Smooth muscle cell (in vitro differentiated cells): ENCODE measurements at regions not wholly inside any gene's neighbourhood (a gene's known extent, or its start where the extent isn't known, plus 50 kb on each side); places are given as distances from the start of the nearest gene placed in this dataset.

Experiments used
- DNase-seq: peaks from one replicate; lab custom pipeline; 2025; ENCODE audit not compliant: unreplicated experiment; lab: John Stamatoyannopoulos, UW
- H2AFZ ChIP-seq: fragments of 200-600 bp; sonication (generic); 2 replicates; pipeline ENCODE4 v1.6.0; 2016; ENCODE audit warnings: antibody characterized with exemption, low read depth, mild to moderate bottlenecking
- H3F3A ChIP-seq: fragments of 200-600 bp; sonication (generic); 2 replicates; pipeline ENCODE4 v1.6.0; 2017; ENCODE audit warnings: antibody characterized with exemption, low read depth
- H3K27ac ChIP-seq: fragments of 200-600 bp; sonication (generic); 2 replicates; pipeline ENCODE4 v1.5.1; 2016; ENCODE audit warnings: low read depth, mild to moderate bottlenecking
- H3K27me3 ChIP-seq: fragments of 200-600 bp; sonication (generic); 2 replicates; pipeline ENCODE4 v1.6.1; 2016; ENCODE audit warnings: low read depth, mild to moderate bottlenecking
- H3K36me3 ChIP-seq: fragments of 200-600 bp; sonication (generic); 2 replicates; pipeline ENCODE4 v1.5.1; 2016; ENCODE audit warnings: low read depth
- H3K4me1 ChIP-seq: fragments of 200-600 bp; sonication (generic); 2 replicates; pipeline ENCODE4 v1.5.1; 2016; ENCODE audit warnings: low read depth
- H3K4me2 ChIP-seq: fragments of 200-600 bp; sonication (generic); 2 replicates; pipeline ENCODE4 v1.6.0; 2016; ENCODE audit warnings: mild to moderate bottlenecking
- H3K4me3 ChIP-seq: fragments of 200-600 bp; sonication (generic); 2 replicates; pipeline ENCODE4 v1.5.1; 2016; ENCODE audit warnings: mild to moderate bottlenecking
- H3K79me2 ChIP-seq: fragments of 200-600 bp; sonication (generic); 2 replicates; pipeline ENCODE4 v1.6.0; 2016; ENCODE audit warnings: low read depth, mild to moderate bottlenecking
- H3K9ac ChIP-seq: fragments of 200-600 bp; sonication (generic); 2 replicates; pipeline ENCODE4 v1.6.0; 2016; ENCODE audit warnings: low read depth
- H3K9me3 ChIP-seq: fragments of 200-600 bp; sonication (generic); replicated peaks from 2 replicates; pipeline ENCODE4 v1.5.1; 2016; ENCODE audit warnings: low read depth
- H4K20me1 ChIP-seq: fragments of 200-600 bp; sonication (generic); 2 replicates; pipeline ENCODE4 v1.6.0; 2016; ENCODE audit warnings: low read depth
- CTCF ChIP-seq: fragments of 200-600 bp; sonication (generic); IDR thresholded peaks from 2 replicates; pipeline ENCODE4 v1.5.1; 2017; ENCODE audit warnings: borderline replicate concordance, mild to moderate bottlenecking, antibody characterized with exemption; ENCODE audit not compliant: insufficient read depth, poor library complexity, severe bottlenecking
- WGBS: methylation state at CpG from one replicate; pipeline ENCODE4 v1.1.7; 2016; ENCODE audit warnings: low lambda C conversion rate; 5-methylcytosine and 5-hydroxymethylcytosine counted together

- Histone ChIP-seq H3K79me2 (no peaks in the 10 kb centered on the region), H3K9me3 (no peaks in the 10 kb centered on the region), H4K20me1 (no peaks in the 10 kb centered on the region), H3K4me2 (no peak overlapping the region), H3K27ac (no peak overlapping the region), H3K4me1 (no peaks in the 10 kb centered on the region), H3K9ac (no peak overlapping the region), H2AFZ (no peak overlapping the region), H3K4me3 (no peak overlapping the region), H3K36me3 (no peaks in the 10 kb centered on the region), H3K27me3 (no peaks in the 10 kb centered on the region), H3F3A (no peaks in the 10 kb centered on the region)
- no peak for DNase-seq
- no peak for TF ChIP-seq CTCF
- WGBS, result 96% methylated on average over 2 of the region's 2 CpGs
These were observed 112.2 kb downstream of the CRPPA start for GRCh38 chr7:16309129-16309528.

- no peak for TF ChIP-seq CTCF
- no peaks in the 10 kb centered on the region for H3K9me3 ChIP-seq
- DNase-seq, result no peak
- WGBS, result 80% methylated on average over 4 of the region's 4 CpGs
- no peak overlapping the region for H2AFZ ChIP-seq
- no peak overlapping the region for H3K27ac ChIP-seq
- no peaks in the 10 kb centered on the region for H4K20me1 ChIP-seq
- H3F3A ChIP-seq, result no peaks in the 10 kb centered on the region
- H3K4me2 ChIP-seq, result no peak overlapping the region
- no peak overlapping the region for H3K4me3 ChIP-seq
- no peaks in the 10 kb centered on the region for H3K27me3 ChIP-seq
- no peak overlapping the region for H3K9ac ChIP-seq
- no peaks in the 10 kb centered on the region for H3K79me2 ChIP-seq
- no peaks in the 10 kb centered on the region for H3K4me1 ChIP-seq
- H3K36me3 ChIP-seq, result no peaks in the 10 kb centered on the region
These were observed 120.0 kb downstream of the CRPPA start for GRCh38 chr7:16301291-16301690.

- Histone ChIP-seq H3F3A (no peaks in the 10 kb centered on the region), H2AFZ (no peak overlapping the region), H3K27ac (no peak overlapping the region), H3K36me3 (no peaks in the 10 kb centered on the region), H3K4me2 (no peak overlapping the region), H3K27me3 (no peaks in the 10 kb centered on the region), H4K20me1 (no peaks in the 10 kb centered on the region), H3K79me2 (no peaks in the 10 kb centered on the region), H3K9me3 (no peaks in the 10 kb centered on the region), H3K4me3 (no peak overlapping the region), H3K9ac (no peak overlapping the region), H3K4me1 (no peaks in the 10 kb centered on the region)
- DNase-seq, result no peak
- TF ChIP-seq CTCF, result no peak
- 94% methylated on average over 3 of the region's 3 CpGs for WGBS
These were observed 120.9 kb downstream of the CRPPA start for GRCh38 chr7:16300361-16300895.

- Histone ChIP-seq H3K4me2 (no peak overlapping the region), H3K9me3 (no peaks in the 10 kb centered on the region), H3F3A (no peaks in the 10 kb centered on the region), H2AFZ (no peak overlapping the region), H3K4me3 (no peak overlapping the region), H3K27me3 (no peaks in the 10 kb centered on the region), H3K79me2 (no peaks in the 10 kb centered on the region), H3K9ac (no peak overlapping the region), H3K4me1 (no peaks in the 10 kb centered on the region), H4K20me1 (no peaks in the 10 kb centered on the region), H3K27ac (no peak overlapping the region), H3K36me3 (no peaks in the 10 kb centered on the region)
- 86% methylated on average over 5 of the region's 5 CpGs for WGBS
- no peak for TF ChIP-seq CTCF
- DNase-seq, result no peak
These were observed 121.5 kb downstream of the CRPPA start for GRCh38 chr7:16299853-16300252.
